ENCODE measurements at regions not wholly inside any gene's neighbourhood (a gene's known extent, or its start where the extent isn't known, plus 50 kb on each side); places are given as distances from the start of the nearest gene placed in this dataset.
A peak's percentile ranks its signal among the peaks of the same experiment; 100 is the strongest.

DNA sequence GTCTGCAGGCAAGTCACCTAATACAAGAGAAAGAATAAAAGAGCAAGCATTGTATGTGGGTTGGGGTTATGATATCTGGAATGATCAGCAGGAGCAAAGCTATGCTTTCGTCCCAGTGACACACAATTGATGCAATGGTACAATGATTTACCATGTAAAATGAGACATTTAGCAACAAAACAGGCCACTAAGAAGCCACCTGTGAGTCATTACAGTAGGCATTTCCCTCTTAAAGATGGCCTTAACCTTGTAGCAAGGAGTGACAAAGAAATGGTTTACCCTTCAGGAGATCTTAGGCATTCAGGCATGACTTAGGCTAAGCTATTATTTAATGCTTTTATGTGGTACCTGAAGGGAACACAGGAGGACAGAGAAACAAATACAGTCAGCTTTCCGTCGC is 373.3 kb upstream of the RBMS3 start:
- no peak for DNase-seq

DNA sequence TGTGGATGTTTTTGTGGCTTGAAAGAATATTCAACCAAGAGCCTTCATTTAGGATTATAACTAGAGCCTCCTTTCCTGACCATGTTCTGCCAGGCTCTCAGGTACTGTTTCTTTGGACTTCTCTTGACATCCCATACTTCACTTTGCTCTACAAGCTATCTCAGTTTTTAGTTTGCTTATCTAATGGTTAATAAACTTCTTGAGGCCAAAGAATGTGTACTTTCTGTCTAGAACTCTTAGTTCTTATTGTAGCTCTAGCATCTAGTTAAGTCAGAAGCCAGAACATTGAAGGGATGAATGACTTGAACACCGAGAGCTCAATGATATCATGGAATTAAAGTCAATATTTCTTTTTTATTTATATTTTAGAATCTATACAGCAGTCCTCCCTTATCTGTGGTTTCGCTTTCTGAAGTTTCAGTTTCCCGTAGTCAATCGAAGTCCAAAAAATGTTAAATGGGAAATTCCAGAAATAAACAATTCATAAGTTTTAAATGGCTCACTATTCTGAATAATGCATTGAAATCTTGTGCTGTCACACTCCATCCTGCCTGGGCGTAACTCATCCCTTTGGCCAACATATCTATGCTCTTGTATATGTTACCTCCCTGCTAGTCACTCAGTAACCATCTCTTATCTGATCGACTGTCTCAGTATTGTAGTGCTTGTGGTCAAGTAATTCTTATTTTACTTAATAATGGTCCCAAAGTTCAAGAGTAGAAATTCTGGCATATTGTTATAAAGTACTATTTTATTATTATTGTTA is 368.6 kb upstream of the RBMS3 start:
- no peak for DNase-seq

DNA sequence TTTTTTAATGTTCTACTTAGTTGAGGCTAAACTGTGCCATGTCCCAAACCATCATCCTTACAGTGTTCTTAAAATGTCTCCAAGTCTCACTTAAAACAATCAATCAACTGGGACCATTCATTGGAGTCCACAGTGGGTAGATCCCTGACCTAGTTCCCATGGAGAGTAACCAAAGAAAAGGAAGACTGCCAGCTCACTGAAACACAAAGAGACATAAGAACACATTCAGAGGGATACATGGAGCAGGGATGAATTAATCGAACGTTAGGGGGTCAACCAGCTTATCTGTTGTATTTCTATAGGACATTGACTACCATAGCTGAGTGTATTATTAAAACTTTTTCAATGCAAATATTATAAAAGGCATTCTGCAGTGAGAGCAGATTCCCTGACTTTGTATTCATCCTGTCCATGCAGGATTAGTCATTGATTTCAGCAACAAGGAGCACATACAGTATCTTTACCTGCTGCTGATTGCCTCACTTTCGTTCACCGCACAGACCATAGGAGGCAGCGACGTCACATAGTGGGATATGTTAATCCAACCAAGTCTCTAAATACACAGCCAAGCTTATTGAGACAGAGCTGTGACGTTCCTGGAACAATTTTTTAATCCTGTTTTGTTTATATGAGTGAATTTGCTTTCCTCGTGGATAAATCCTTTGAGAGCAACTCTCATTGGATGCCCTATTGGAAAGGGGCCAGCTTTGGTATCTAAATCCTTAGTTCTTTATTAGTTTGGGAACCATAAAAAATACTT is 364.9 kb upstream of the RBMS3 start:
- DNase-seq = no peak

DNA sequence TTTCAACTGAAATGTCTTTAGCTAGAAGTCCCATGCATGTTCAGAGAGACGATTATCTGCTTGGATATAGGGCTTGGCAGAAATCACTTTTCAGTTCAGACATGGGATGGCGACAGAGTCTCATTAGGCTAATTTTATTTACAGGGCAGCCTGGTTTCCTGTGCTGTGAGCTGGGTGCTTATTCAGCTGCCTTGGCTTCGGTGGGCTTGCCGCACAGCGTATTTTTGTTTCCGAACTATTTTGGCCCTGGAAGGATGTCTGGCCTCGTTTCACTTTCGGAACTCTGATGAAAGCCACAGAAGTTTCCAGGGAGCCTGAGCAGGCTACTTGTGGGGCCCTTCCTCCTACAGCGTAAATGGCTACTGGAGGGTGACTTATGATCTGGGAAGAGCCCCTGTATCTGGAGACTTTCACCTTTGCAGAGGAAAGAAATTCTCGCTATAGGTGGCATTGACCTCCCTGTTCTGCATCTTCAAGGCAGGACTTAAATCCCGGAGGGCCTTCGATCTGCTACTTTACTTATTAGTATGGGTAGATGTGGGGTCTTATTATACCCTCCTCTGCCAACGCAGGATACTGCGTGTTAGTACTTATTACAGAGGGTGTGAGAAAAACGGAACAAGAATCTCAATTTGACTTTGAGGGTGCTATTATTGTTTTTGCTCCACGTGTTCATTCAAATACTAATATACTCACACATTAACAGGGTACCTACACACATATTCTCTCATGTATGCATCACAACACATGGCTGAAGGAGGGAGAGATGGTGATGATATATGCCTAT is 364.0 kb upstream of the RBMS3 start:
- DNase-seq = no peak

DNA sequence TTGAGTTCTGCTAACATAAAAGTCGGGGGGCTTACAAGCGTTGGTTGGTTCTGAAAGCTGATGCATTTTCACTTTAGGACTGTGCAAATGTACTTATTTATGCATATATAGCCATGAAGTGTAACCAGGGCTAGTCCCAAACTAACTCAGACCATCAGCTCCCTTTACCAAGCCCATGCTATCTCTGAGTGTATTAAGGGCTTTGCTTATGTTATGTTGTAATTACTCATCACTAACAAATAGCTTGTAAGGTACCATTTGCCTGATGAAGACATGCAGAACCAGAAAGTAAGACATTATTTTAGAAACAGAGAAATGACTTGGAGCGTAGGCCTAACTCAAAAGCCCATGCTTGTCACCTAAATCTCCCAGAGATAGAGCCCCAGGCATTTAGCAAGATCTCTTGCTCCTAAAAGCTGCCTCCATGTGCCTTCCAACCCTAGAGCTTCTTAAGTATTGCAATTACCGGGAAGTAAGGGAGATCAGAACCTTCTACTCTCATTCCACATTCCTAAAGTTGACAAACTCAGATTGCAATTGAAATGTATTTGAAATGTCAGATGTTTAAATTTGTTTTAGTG is 362.9 kb upstream of the RBMS3 start:
- DNase-seq = no peak

DNA sequence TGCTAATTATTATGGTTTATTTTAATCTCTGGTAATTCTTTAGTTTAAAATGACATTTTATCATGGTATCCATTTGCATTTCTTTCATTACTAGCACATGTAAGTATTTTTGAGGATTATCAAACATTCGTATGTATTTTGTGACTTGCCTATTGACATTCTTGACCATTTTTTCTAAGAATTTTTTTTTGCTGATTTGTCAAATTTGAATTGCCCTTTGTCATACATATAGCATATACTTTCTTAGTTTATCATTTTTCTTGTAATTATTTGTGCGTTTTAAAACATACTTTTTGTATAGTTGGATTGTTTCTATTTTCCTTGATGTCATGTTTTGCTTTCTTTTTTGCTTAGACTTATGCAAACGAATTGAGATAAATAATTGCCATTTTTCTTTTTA is 358.5 kb upstream of the RBMS3 start:
- DNase-seq = no peak

DNA sequence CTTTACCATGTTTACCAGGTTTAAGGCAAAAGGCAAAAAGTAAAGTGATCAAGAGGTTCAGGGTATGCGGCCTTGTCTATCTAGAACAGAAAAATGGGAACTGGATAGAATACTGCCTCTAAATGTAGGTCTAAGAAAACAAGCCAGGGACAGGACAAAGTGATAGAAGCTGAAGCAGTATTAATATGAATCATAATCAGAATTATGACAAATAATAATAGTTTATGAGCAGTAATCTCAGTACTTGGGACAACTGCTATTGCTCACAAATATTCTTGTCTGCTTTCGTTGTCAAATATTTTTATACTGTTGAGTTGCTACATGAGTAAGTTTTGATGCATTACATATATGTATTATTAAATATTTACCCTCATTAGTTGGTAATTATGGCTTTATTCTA is 356.9 kb upstream of the RBMS3 start:
- DNase-seq = no peak

DNA sequence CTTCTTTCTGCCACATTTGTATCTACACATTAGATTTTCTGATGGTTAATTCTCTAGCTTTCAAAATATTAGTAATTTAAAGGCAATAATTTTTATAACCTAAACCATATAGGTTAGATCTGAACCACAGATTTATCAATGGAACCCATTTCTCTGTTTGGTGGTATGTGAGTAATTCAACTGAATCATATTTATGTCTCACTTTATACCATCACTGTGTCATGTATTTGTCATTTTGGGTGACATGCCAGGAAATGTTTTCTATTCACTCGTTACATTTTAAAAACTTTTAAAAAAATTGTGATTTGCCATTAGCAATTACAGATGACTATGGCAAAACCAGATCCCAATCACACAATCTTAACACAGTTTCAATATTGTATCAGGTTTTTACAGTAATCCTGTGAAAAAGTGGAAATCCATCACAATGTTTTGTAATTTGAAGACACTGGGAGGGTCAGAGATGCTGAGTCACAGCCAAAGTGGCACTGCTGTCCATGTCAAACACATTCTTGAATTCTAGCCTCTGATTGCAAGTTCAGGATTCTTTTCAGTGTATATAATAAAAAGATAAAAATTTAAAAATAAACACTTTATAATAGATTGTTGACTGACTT is 356.0 kb upstream of the RBMS3 start:
- no peak for DNase-seq

DNA sequence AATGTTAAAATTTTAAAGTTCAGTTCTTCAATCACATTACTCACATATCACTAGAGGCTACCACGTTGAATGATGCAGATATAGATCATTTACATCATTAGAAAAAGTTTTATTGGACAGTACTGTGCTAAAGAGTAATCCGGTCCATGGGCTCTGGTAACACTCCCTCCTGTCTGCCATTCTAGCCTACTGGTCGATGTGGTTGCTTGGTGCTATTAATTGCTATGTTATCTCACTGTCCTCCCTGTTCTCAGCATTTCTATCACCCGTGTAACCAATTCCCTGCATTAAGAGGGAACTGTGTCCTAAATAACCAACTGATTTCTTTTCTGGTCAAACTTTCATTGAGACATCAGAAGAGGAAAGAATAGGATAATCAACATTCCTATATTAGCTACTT is 347.5 kb upstream of the RBMS3 start:
- no peak for DNase-seq

DNA sequence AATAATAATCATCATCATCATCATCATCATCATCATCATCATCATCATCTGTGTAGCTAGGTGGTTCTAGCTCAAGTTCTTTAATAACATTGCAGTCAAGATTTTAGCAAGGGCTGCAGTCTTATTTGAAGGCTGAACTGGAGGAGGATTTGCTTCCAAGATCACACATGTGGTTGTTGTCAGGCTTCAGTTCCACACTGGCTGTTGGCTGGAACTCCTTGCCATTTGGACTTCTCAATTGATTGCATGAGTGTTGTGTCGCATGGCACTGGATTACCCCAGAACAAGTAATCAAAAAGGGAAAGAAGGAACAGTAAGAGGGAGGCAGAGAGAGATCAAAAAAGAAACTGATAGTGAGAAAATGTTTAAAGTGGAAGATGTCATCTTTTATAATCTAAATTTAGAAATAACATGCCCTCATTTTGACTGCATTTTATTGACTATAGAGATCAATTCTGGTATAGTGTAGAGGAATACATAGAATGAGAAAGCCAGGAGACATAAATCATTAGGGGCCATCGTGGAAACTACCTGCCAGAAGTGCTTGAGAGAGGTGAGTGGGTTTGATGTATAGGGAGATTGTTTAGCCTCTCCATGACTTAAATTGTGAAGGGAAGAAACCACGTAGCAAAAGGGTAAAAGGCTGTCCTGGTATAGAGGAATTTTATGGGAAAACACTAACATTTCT is 346.6 kb upstream of the RBMS3 start:
- DNase-seq = no peak

DNA sequence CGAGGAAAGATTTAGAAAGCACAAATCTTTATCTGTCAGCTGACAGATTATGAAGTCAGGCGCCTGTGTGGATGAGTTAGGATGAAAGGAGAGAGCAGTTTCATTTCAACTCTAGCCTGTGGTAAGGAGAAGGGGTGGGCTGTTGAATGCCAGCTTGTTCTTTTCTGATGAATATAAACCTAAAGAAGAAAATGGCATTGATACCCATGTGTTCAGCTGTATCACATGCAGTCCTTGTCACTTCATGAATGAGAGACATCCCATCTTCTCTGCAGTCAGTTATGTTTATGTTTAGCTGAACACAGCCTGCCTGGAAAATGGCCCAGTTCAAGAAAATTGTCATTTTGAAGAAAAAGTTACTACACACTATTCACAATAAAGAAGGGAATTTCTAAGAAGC is 345.7 kb upstream of the RBMS3 start:
- no peak for DNase-seq

DNA sequence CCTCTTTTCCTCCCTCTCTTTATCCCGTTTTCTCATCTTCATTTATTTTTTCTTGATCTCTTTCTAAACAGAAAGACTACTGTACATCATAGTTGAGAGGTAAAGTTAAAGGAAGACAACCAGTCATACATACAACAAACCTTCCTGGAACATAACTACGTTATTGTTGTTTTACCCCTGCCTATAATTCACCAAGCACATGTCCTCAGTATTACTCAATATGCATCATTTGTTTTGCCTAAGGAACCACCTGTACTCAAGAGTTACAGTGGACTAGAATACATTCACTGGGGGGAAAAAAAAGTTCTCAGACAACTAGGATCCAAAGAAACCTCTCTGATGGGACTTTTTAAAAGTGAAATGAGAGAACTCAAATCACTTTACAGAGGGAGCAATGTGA is 344.7 kb upstream of the RBMS3 start:
- DNase-seq = no peak

DNA sequence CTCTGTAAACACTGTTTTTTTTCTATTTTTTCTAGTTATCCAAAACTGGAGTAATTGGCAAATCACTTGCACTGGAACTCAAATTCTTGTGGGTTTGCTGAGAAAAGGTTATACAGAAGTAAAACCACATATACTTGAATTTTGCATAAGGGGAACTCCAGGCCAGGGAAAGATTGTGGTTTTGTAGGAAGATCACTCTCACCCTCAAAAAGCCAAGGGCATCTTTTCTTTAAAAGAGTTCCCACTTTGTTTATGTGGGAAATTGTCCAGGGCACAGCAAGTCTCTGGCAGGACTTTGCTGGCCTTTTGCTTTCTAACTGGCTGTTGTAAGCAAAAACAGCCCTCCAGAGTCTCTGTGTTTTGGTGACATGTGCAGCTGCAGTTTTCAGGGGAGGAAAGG is 340.3 kb upstream of the RBMS3 start:
- DNase-seq = no peak

DNA sequence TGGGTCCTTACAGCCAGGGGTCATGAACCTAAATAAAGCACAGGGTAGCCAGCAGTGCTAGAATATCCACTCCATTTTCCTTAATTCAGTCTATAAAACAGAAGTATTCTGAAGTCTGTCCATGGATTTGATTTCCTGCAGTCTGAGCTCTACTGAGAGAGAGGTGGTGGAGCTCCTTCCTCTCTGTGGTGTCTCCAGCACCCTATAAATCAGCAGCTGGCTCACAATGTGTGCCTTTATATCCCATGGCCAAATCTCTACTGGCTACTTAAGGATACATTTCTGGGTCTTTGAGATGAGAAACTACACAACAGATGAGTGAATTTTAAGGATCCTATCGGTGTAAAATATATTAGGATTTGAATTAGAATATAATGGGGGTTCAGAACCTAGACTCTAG is 339.9 kb upstream of the RBMS3 start:
- no peak for DNase-seq

DNA sequence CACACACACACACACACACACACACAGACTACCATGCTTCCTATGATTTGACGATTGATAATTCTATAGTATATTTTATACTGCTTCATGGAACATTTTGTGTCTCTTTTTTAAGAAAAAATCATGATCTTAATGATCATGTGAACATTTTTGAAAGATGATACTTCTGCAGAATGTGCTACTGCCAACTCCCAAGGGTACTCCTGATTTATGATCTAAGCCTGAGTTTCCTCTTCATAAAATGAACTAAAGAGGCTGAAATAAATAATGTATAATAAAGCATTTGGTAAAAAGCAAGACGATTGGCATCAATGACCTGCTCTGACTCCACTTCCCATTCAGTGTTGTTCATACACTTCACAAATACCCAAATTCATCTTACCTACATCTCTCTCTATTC is 333.8 kb upstream of the RBMS3 start:
- peak; percentile 0 for DNase-seq

DNA sequence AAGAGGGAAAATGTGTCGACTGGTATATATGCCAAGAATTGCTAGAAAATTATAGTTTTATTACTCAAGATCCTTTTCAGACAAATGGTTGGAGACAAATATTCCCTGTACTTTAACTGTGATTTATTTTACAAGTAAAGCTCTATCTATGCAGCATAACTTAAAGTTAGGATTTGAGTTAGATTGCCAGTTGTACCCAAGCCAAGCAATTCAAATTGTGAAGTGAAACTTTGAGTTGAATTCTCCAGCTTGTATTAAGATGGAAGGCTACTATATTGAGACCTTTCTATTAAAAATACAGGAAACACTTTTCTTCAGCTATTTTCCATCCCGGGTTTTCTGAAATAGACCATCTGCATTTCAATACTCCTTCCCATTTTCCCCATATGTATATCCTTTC is 333.1 kb upstream of the RBMS3 start:
- no peak for DNase-seq

DNA sequence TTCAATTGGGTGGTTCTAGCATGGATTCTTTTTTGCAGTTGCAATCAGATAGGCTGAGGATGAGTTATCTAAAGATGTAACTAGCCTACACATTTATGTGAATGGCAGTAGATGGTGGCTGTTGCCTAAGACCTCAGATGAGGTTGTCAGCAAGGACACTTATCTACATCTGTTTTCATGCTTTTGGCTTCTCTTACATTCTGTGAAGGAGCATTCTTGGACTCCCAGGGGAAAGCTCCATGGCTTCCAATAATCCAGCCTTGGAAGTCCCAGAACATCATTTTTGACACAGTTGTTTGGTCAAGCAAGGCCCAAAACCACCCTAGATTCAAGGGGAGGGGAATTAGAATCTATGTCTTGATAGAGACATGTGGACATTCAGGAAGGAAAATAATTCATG is 332.2 kb upstream of the RBMS3 start:
- no peak for DNase-seq

DNA sequence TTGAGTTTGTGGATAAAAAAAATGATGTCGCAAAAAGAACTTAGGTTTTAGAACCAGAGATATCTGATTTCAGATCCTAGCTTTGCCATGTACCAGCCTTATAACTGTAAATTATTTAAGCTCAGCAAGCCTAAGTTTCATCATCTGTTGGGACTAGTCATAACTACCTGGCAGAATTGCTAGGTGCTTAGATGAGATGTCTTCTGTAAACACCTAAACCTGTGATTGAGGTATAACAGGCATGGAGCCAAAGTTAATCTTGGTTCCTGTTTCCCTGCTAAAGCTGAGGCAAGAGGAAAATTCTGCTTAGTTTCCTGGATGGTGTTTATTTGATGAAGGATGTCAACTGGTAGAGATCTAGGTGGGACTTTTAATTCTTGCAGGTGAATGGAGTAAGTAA is 331.3 kb upstream of the RBMS3 start:
- peak; percentile 9 for DNase-seq

DNA sequence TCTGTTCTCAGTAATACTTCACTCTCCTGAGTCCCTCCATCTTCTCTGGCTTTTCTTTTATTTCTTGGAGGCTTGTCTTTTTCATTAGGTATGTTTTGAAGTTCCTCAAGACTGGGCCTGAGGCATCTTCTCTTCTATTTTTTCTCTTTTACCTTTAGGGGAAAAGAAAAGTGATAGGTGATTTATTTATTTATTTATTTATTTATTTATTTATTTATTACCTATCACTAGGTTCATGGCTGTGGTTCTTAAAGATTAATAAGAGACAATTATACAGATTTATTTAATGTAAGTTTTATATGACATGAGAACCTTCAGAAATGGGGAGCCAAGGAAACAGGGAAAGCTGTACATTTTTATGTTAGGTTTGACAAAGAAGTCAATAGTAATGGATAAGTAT is 330.3 kb upstream of the RBMS3 start:
- no peak for DNase-seq

DNA sequence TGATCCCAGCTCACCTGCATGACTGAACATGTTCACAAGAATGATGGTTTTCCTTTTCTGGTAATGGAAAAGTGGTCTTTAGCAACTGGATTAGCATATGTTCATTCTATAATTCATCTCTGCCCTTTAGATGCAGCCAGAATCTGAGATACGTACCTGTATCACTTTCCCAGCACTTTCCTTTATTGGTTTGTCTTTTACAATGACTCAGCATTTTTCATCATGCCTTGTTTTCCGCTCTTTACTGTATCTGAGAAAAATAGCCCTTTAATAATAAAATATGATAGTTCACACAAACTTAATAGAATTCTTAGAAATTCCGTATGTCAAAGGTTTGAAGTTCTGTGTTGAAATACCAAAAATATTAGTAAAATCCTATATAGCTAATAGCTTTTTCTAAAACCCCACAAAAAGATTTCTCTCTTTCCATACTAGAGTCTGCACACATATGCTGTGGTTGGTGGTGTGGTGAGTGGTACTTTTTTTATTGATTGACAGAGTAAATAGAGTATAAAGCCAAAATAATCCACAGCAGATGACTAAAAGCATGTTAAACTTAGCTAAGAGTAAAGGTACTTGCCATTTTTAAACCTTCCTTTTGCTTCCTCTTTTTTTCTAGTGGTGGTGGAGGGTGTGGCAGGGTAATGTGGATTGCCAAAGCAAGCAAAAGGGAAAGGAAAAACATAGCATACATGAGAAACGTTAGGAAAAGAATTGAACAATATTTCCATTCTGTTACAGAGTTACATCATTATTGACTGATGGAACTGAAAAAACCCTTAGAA is 328.9 kb upstream of the RBMS3 start:
- no peak for DNase-seq

DNA sequence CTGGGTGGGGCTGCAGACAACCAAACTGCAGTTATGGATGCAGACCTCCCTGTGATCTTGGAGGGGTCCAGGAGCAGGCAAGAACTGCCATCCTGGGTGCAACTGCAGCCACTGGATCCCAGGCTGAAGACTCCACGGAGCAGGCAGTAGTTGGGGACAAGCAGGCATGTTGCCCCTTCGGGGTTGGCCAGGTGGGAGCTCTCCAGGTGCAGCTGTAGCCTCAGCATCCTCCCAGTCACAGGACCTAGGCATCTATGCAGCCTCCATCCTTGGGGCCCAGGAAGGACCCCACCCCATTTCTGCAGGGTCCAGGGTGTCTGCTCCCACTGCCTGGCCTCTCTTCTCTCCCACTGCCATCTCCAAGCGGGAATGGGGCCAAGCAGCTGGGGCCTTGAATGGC is 322.2 kb upstream of the RBMS3 start:
- no peak for DNase-seq

DNA sequence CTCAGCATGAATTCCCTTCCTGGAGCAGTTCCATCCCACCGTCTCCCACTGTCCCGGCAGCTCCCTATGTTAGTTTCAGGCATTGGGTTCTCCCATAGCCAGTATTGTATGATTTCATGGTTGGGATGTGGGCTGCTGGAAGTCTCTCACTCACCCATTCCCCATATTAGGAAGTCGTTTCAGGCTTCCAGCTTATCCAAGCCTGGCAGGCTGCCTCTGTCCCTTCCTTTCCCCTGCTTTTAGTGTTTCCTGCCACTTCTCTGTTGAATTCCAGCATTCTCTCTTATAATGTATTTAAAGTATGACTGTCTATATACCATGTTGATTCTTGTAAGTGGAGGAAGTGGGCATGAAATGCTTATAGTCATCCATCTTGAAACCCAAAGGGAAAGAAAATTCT is 309.7 kb upstream of the RBMS3 start:
- no peak for DNase-seq
